GM10248 (cell line): ENCODE measurements at regions not wholly inside any gene's neighbourhood (a gene's known extent, or its start where the extent isn't known, plus 50 kb on each side); places are given as distances from the start of the nearest gene placed in this dataset.

Experiments
- CTCF ChIA-PET: fragments of 300-600 bp; sonication (Branson Sonifier 250); formaldehyde crosslinking; extraction: SDS; loops from one replicate; lab custom pipeline; 2021; ENCODE audit warnings: antibody characterized with exemption; lab: Yijun Ruan, JAX
- POLR2A ChIA-PET: fragments of 350-650 bp; sonication (Branson Sonifier 250); formaldehyde crosslinking; extraction: SDS; loops from one replicate; lab custom pipeline; 2020; ENCODE audit warnings: antibody characterized with exemption; lab: Yijun Ruan, JAX
- DNase-seq: peaks from one replicate; pipeline ENCODE4 v3.0.0; 2012; ENCODE audit errors: extremely low spot score
- CTCF ChIP-seq: IDR thresholded peaks from 2 replicates; pipeline ENCODE4 v1.5.1; 2012; ENCODE audit warnings: mild to moderate bottlenecking, low read depth; ENCODE audit errors: extremely low read depth, missing control alignments, control extremely low read depth

DNA sequence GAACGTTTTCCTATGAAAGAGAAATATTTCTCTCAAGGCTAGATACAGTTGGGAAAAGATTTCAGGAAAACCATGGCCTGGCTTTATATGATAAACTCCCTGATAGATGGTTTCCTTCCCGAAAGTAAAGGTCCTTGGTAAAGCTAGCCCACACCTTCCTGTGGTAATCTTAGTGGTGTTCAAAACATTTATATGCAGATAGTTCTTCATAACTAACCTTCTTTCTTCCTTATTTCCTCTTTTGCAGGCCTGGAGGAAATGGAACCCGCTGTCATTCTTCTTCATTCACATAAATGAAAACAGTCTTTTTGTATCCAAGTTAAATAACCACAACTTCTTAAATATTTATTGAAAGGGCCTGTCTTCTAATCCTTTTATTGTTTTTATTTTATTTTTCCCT, 474.0 kb upstream of the ACTBL2 start:
- DNase-seq, result no peak
- TF ChIP-seq CTCF, result no peak
- ChIA-PET POLR2A (no interaction called here), CTCF (no interaction called here)

DNA sequence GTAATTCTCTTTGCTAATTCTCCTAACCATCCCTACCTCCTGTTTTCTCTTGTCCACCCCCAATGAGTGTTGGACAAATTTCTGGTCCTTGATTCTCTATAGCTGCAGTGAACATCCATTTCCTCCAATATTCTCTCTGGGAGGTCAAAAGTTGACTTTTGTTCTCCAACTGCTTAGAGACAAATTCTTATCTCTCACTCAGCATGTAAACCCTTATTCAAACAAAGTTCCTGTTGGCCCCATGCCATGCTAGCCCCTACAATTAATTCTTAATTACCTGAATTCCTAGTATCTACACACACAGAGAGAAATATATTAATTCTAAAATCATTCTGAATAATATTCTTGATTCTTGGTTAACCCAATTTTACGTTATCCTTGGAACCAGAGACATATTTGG, 472.9 kb upstream of the ACTBL2 start:
- CTCF ChIA-PET, result no interaction called here
- POLR2A ChIA-PET, result no interaction called here
- DNase-seq, result no peak
- TF ChIP-seq CTCF, result no peak

DNA sequence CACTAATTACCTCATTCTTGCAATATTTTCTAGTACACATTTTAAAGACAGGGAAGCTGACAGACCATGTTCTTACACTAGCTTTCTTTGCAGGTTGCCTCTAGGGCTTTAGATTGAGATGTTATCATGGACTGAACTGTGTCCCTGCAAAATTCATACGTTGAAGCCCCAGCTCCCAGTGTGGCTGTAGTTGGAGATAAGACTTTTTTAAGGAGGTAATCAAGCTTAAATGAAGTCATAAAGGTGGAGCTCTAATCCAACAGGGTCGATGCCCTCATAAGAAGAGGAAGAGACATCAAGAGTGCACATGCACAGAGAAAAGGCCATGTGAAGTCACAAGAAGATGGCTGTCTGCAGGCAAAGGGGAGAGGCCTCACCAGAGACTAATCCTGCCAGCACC, 471.2 kb upstream of the ACTBL2 start:
- ChIA-PET CTCF (interaction anchor here (1.0 kb wide), 2 partner anchors 9 to 41 kb away, joined by 3 read pairs; no protein-coding TSS in a partner anchor), POLR2A (no interaction called here)
- no peak for TF ChIP-seq CTCF
- DNase-seq, result no peak

- no peak for DNase-seq
- CTCF ChIA-PET, result interaction anchor here (1.5 kb wide), 1 partner anchor 12 kb away, joined by 3 read pairs; no protein-coding TSS in a partner anchor
- TF ChIP-seq CTCF, result no peak
- POLR2A ChIA-PET, result no interaction called here
Measured at GRCh38 chr5:57950616-57951228, 468.1 kb upstream of the ACTBL2 start.

DNA sequence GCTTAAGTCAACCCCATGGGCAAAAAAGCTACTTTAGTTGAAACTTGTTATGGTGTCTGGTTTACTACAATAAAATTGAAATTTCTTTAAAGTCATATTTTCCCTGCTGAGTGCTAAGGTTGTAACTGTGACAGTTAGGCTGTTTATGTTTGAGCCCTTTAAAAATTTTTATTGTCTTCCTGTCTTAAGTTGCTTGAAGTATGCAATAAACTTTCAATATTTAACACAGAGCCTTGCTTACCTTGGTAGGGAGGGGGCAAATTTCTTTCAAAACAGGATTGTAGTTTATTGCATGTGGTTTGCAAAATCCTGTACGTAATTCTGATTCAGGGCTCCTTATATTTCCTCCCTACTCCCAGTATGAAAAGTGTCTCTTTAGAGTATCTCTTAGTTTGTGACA, 465.5 kb upstream of the ACTBL2 start:
- DNase-seq, result no peak
- CTCF ChIA-PET, result no interaction called here
- POLR2A ChIA-PET, result no interaction called here
- TF ChIP-seq CTCF, result no peak

DNA sequence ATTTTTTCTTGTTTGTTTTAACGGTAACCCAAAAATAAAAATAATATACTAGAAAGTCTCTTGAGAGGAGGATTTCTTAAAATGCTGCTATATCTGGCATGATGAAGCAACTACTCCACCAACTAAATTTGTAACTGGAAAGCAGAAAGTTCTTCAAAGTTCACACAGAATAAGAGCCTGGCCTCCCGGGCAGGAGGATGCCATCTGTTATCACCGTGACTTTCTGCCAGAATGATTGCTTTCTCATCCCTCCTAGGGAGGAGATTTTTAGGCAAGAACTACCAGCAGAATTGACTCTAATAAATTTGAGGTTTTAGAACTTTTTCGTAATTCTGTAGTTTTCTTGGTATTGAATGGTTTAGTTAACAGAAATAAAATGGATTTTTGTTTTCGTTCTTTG, 464.6 kb upstream of the ACTBL2 start:
- no peak for DNase-seq
- no peak for TF ChIP-seq CTCF
- POLR2A ChIA-PET, result no interaction called here
- CTCF ChIA-PET, result no interaction called here

DNA sequence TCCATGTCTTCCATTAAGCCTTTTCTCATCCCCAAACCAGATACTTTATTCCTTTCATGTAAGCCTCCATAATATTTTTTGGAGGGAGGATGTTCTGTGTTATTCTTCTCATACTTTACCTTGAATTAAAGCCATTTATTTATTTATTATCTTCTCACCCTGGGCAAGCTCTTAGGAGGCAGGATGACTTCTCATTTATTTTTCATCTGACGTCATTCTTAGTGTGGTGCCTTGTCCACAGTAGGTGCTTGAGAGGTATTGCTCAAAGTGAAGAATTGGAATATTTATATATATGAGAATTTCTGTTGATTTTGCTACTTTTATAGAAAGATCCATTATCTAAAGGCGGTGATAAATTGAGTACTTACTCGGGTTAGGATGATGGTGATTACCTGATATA, 458.3 kb upstream of the ACTBL2 start:
- DNase-seq, result no peak
- no peak for TF ChIP-seq CTCF
- POLR2A ChIA-PET, result no interaction called here
- CTCF ChIA-PET, result interaction anchor here (1.0 kb wide), 1 partner anchor 11 kb away, joined by 4 read pairs; no protein-coding TSS in a partner anchor
